ENCODE measurements at regions not wholly inside any gene's neighbourhood (a gene's known extent, or its start where the extent isn't known, plus 50 kb on each side); places are given as distances from the start of the nearest gene placed in this dataset.

DNA sequence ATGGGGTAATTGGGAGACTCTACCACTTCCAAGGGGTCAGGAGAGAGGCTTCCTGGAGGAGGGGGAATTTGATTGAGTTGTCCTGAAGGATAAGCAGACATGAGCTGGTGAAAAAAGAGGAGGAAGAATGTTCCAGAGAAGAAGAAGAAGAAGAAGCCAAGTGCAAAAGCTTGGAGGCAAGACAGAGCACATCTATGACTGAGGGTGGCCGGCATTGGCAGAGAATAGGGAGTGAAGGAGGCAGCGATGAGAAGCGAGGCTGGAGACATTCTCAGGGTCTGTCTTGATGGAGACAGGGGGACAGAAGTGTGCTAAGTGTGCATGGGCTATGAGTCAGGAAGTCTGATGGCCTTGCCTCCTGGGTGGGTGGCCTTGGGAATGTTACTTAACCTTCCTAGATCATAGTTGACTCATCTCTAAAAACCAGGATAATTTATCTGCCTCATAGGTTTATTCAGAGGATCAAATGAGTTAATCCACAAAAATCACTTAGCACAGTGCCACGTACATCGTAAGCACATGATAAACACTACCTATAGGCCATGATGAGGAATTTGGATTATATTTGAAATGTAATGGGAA is 171.7 kb downstream of the ABCC12 start:
- Histone ChIP-seq H3K23ac (ENCODE audit: insufficient read length) (no peak overlapping the region), H3K23me2 (ENCODE audit: low read depth, low read length) (no peaks in the 10 kb centered on the region), H3K27ac (ENCODE audit: low read depth, low read length) (no peak overlapping the region), H4K8ac (ENCODE audit: extremely low read depth, insufficient read depth, low read length) (no peak overlapping the region), H3K4ac (replicated peaks; ENCODE audit: insufficient read length, low read depth, low read length) (no peak overlapping the region), H3K56ac (replicated peaks; ENCODE audit: insufficient read length, low read depth, low read length) (no peak overlapping the region), H3K27me3 (replicated peaks in 1 of 4; ENCODE audit: control insufficient read depth in 3 of 4, extremely low read depth in 1 of 4, insufficient read depth in 3 of 4, low read length in 3 of 4) (peaks cover 0 to 4% (median 1%) of the 10 kb centered on the region in 4 experiments; a peak in 2 of 7 replicates), H3K4me3 (ENCODE audit: extremely low read depth in 1 of 4, insufficient read depth in 2 of 4, low read depth in 3 of 4, low read length in 4 of 4) (no peak overlapping the region), H3K9ac (replicated peaks in 1 of 4; ENCODE audit: extremely low read depth in 1 of 4, low read depth in 3 of 4, low read length in 3 of 4) (no peak overlapping the region), H3K4me2 (ENCODE audit: insufficient read depth in 1 of 2, low read depth in 2 of 2, low read length in 2 of 2) (no peak overlapping the region), H4K5ac (ENCODE audit: insufficient read length, low read depth, low read length) (no peak overlapping the region), H2BK15ac (ENCODE audit: low read length) (no peak overlapping the region), H3K18ac (ENCODE audit: extremely low read depth, low read length) (no peak overlapping the region), H2BK5ac (ENCODE audit: low read depth, low read length) (no peak overlapping the region), H3K4me1 (replicated peaks in 1 of 4; ENCODE audit: control insufficient read depth in 3 of 4, insufficient read depth in 4 of 4, low read length in 3 of 4) (peaks cover 0 to 9% (median 6%) of the 10 kb centered on the region in 4 experiments; a peak in 3 of 7 replicates), H2BK20ac (ENCODE audit: low read length) (no peak overlapping the region), H4K91ac (replicated peaks; ENCODE audit: insufficient read length, low read length) (no peak overlapping the region), H3K36me3 (ENCODE audit: control insufficient read depth in 2 of 4, insufficient read depth in 4 of 4, low read length in 3 of 4) (no peaks in the 10 kb centered on the region), H2BK12ac (ENCODE audit: low read depth, low read length) (no peak overlapping the region), H3K79me2 (ENCODE audit: control insufficient read depth in 1 of 2, insufficient read depth in 2 of 2, low read length in 2 of 2) (no peaks in the 10 kb centered on the region), H3K79me1 (ENCODE audit: low read depth, low read length) (no peaks in the 10 kb centered on the region), H2AK5ac (ENCODE audit: low read depth, low read length) (no peak overlapping the region), H3K9me3 (ENCODE audit: insufficient read depth in 2 of 2, low read depth in 1 of 2, low read length in 1 of 2) (no peaks in the 10 kb centered on the region), H2AFZ (ENCODE audit: low read length) (no peak overlapping the region), H3K14ac (ENCODE audit: insufficient read length) (no peak overlapping the region), H2BK120ac (replicated peaks; ENCODE audit: low read depth, low read length) (no peak overlapping the region), H4K20me1 (replicated peaks in 1 of 2; ENCODE audit: control insufficient read depth in 1 of 2, insufficient read depth in 2 of 2, low read length in 2 of 2) (no peaks in the 10 kb centered on the region)
- ChIA-PET CTCF (ENCODE audit: partially characterized antibody) (interaction anchor here (2.2 kb wide), 1 partner anchor 110 kb away, joined by 5 read pairs; no protein-coding TSS in a partner anchor), POLR2A (ENCODE audit: partially characterized antibody) (no interaction called here)
- DNase-seq (ENCODE audit: low read depth in 1 of 2, low spot score in 2 of 2) (no peak), FAIRE-seq (no peak)
- 92% methylated on average over 5 of the region's 5 CpGs; no CpG with 5 or more reads in 1 of the 2 experiments for WGBS, 2 experiments (ENCODE audit: extremely low coverage in 1 of 2, insufficient coverage in 1 of 2, insufficient read length in 1 of 2, insufficient replicate concordance in 2 of 2, low coverage in 1 of 2, low lambda C conversion rate in 2 of 2, missing lambda C conversion rate in 1 of 2)
- TF ChIP-seq CTBP2 (IDR thresholded peaks at IDR 0.05; ENCODE audit: borderline replicate concordance, insufficient read depth, insufficient read length, low read length) (no peak), GTF2F1 (IDR thresholded peaks at IDR 0.05; ENCODE audit: borderline replicate concordance, low read depth, low read length) (no peak), CREB1 (IDR thresholded peaks at IDR 0.05) (no peak), SRF (IDR thresholded peaks at IDR 0.05; ENCODE audit: low read depth, low read length) (no peak), EGR1 (IDR thresholded peaks at IDR 0.05; ENCODE audit: borderline replicate concordance, low read depth, low read length) (no peak), FOSL1 (IDR thresholded peaks at IDR 0.05; ENCODE audit: insufficient read depth, low read depth, low read length) (no peak), SIRT6 (IDR thresholded peaks at IDR 0.05; ENCODE audit: low read length) (no peak)
- TF ChIP-seq, protein P1, sequence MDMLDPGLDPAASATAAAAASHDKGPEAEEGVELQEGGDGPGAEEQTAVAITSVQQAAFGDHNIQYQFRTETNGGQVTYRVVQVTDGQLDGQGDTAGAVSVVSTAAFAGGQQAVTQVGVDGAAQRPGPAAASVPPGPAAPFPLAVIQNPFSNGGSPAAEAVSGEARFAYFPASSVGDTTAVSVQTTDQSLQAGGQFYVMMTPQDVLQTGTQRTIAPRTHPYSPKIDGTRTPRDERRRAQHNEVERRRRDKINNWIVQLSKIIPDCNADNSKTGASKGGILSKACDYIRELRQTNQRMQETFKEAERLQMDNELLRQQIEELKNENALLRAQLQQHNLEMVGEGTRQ (IDR thresholded peaks at IDR 0.05; ENCODE audit: low read length): no peak
- TF ChIP-seq, protein P2, sequence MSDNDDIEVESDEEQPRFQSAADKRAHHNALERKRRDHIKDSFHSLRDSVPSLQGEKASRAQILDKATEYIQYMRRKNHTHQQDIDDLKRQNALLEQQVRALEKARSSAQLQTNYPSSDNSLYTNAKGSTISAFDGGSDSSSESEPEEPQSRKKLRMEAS (IDR thresholded peaks at IDR 0.05): no peak
- TF ChIP-seq, protein P3, sequence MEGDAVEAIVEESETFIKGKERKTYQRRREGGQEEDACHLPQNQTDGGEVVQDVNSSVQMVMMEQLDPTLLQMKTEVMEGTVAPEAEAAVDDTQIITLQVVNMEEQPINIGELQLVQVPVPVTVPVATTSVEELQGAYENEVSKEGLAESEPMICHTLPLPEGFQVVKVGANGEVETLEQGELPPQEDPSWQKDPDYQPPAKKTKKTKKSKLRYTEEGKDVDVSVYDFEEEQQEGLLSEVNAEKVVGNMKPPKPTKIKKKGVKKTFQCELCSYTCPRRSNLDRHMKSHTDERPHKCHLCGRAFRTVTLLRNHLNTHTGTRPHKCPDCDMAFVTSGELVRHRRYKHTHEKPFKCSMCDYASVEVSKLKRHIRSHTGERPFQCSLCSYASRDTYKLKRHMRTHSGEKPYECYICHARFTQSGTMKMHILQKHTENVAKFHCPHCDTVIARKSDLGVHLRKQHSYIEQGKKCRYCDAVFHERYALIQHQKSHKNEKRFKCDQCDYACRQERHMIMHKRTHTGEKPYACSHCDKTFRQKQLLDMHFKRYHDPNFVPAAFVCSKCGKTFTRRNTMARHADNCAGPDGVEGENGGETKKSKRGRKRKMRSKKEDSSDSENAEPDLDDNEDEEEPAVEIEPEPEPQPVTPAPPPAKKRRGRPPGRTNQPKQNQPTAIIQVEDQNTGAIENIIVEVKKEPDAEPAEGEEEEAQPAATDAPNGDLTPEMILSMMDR (IDR thresholded peaks at IDR 0.05; ENCODE audit: control extremely low read depth in 1 of 3, insufficient read depth in 1 of 3, low read depth in 1 of 3, low read length in 3 of 3): no peak
